Esophagus muscularis mucosa (tissue), 4 donors: ENCODE measurements at regions not wholly inside any gene's neighbourhood (a gene's known extent, or its start where the extent isn't known, plus 50 kb on each side); places are given as distances from the start of the nearest gene placed in this dataset.

Source experiments
- DNase-seq: peaks from one replicate; pipeline ENCODE4 v3.0.0-alpha.2; 2017; ENCODE audit errors: extremely low spot score
- H3K27ac ChIP-seq, 4 donors: fragments of 200-600 bp; sonication (generic); replicated peaks in 1 of 4; 1 replicate in 3 of 4; 2 replicates in 1 of 4; pipeline ENCODE4 v1.5.1; 2016 to 2019; ENCODE audit warnings: mild to moderate bottlenecking in 1 of 4
- H3K27me3 ChIP-seq, 4 donors: fragments of 200-600 bp; sonication (generic); one replicate each; pipeline versions ENCODE4 v1.5.1 to v1.6.0; 2016 to 2019
- H3K36me3 ChIP-seq, 4 donors: fragments of 200-600 bp; sonication (generic); one replicate each; pipeline ENCODE4 v1.5.1; 2016 to 2019
- H3K4me1 ChIP-seq, 4 donors: fragments of 200-600 bp; sonication (generic); one replicate each; pipeline ENCODE4 v1.5.1; 2016 to 2019
- H3K4me3 ChIP-seq, 4 donors: fragments of 200-600 bp; sonication (generic); 1 replicate in 2 of 4; 2 replicates in 2 of 4; pipeline ENCODE4 v1.5.1; 2016 to 2019; ENCODE audit warnings: mild to moderate bottlenecking in 4 of 4, moderate library complexity in 1 of 4
- H3K9me3 ChIP-seq, 4 donors: fragments of 200-600 bp; sonication (generic); 1 replicate in 3 of 4; 2 replicates in 1 of 4; pipeline ENCODE4 v1.5.1; 2016 to 2019
- CTCF ChIP-seq, 3 experiments: fragments of 200-600 bp in 2 of 3; fragments of 450-650 bp in 1 of 3; sonication (generic) in 2 of 3; IDR thresholded peaks; one replicate each; pipeline ENCODE4 v1.5.1; 2017 to 2019; ENCODE audit warnings: antibody characterized with exemption in 3 of 3, mild to moderate bottlenecking in 2 of 3, moderate library complexity in 1 of 3
- EP300 ChIP-seq: sonication (generic); formaldehyde crosslinking; IDR thresholded peaks from one replicate; pipeline ENCODE4 v1.6.1; 2017; ENCODE audit warnings: antibody characterized with exemption
- POLR2A ChIP-seq: fragments of 450-650 bp; IDR thresholded peaks from one replicate; pipeline ENCODE4 v1.6.1; 2017; ENCODE audit warnings: antibody characterized with exemption, moderate library complexity, mild to moderate bottlenecking, low read depth
- POLR2AphosphoS5 ChIP-seq, 2 donors: sonication (generic); formaldehyde crosslinking; IDR thresholded peaks; one replicate each; pipeline ENCODE4 v1.6.1; 2017; ENCODE audit warnings: antibody characterized with exemption in 2 of 2
- whole genome bisulfite sequencing: methylation state at CpG from one replicate; pipeline ENCODE4 v1.1.5; 2018; 5-methylcytosine and 5-hydroxymethylcytosine counted together
- intact Hi-C: fragments of 100-400 bp; cut with DNase I; formaldehyde crosslinking; loops from one replicate; pipeline ENCODE4 v1.15.1; 2023

GRCh38 chrX:150219374-150220185, 143.5 kb upstream of the MAMLD1 start:
- DNase-seq = no peak

GRCh38 chrX:150223176-150224015, 139.7 kb upstream of the MAMLD1 start:
- no peak for DNase-seq
- H3K36me3 ChIP-seq = no peaks in the 10 kb centered on the region
- no peak overlapping the region for H3K27ac ChIP-seq
- no peaks in the 10 kb centered on the region for H3K4me1 ChIP-seq
- H3K4me3 ChIP-seq = no peak overlapping the region
- WGBS = 78% methylated on average over 12 of the region's 12 CpGs
- TF ChIP-seq CTCF (IDR thresholded peaks at IDR 0.05) (no peak), EP300 (no peak), POLR2AphosphoS5 (IDR thresholded peaks at IDR 0.05) (no peak), POLR2A (no peak)
- H3K27me3 ChIP-seq = no peaks in the 10 kb centered on the region
- H3K9me3 ChIP-seq = no peaks in the 10 kb centered on the region
- intact Hi-C loops = no loop called here

More at GRCh38 chrX:150219374-150220185, 143.5 kb upstream of the MAMLD1 start:
- Histone ChIP-seq H3K27me3 (no peaks in the 10 kb centered on the region), H3K36me3 (no peaks in the 10 kb centered on the region), H3K27ac (no peak overlapping the region), H3K4me3 (no peak overlapping the region), H3K9me3 (no peaks in the 10 kb centered on the region), H3K4me1 (no peaks in the 10 kb centered on the region)
- TF ChIP-seq POLR2AphosphoS5 (IDR thresholded peaks at IDR 0.05) = no peak
- no peak for TF ChIP-seq CTCF (IDR thresholded peaks at IDR 0.05)
- TF ChIP-seq POLR2A = no peak
- no peak for TF ChIP-seq EP300
- intact Hi-C loops = no loop called here
- WGBS = 62% methylated on average over 13 of the region's 17 CpGs

- no peak for DNase-seq
- H3K27me3 ChIP-seq = no peaks in the 10 kb centered on the region
- intact Hi-C loops = no loop called here
- TF ChIP-seq EP300 = no peak
- TF ChIP-seq CTCF (IDR thresholded peaks at IDR 0.05) = no peak
- no peak for TF ChIP-seq POLR2A
- TF ChIP-seq POLR2AphosphoS5 (IDR thresholded peaks at IDR 0.05) = no peak
- 69% methylated on average over 3 of the region's 3 CpGs for WGBS
- no peaks in the 10 kb centered on the region for H3K9me3 ChIP-seq
- no peak overlapping the region for H3K27ac ChIP-seq
- H3K4me3 ChIP-seq = no peak overlapping the region
- H3K4me1 ChIP-seq = no peaks in the 10 kb centered on the region
- H3K36me3 ChIP-seq = no peaks in the 10 kb centered on the region
These were observed 138.4 kb upstream of the MAMLD1 start for GRCh38 chrX:150224676-150225075.

GRCh38 chrX:150225266-150225665, 137.9 kb upstream of the MAMLD1 start:
- intact Hi-C loops = no loop called here
- no peaks in the 10 kb centered on the region for H3K36me3 ChIP-seq
- H3K4me1 ChIP-seq = no peaks in the 10 kb centered on the region
- no peak for TF ChIP-seq CTCF (IDR thresholded peaks at IDR 0.05)
- no peak for TF ChIP-seq EP300
- no peak for TF ChIP-seq POLR2A
- no peak for TF ChIP-seq POLR2AphosphoS5 (IDR thresholded peaks at IDR 0.05)
- H3K4me3 ChIP-seq = no peak overlapping the region
- WGBS = 45% methylated on average over 3 of the region's 3 CpGs
- H3K27ac ChIP-seq = no peak overlapping the region
- peak; percentile 34 for DNase-seq
- no peaks in the 10 kb centered on the region for H3K9me3 ChIP-seq
- no peaks in the 10 kb centered on the region for H3K27me3 ChIP-seq
